ENCODE measurements at regions not wholly inside any gene's neighbourhood (a gene's known extent, or its start where the extent isn't known, plus 50 kb on each side); places are given as distances from the start of the nearest gene placed in this dataset.
"Not testable (repeated sequence)": the region's sequence is repeated elsewhere in the genome, so short reads cannot be mapped to it uniquely, and the experiment has no call there.

DNA sequence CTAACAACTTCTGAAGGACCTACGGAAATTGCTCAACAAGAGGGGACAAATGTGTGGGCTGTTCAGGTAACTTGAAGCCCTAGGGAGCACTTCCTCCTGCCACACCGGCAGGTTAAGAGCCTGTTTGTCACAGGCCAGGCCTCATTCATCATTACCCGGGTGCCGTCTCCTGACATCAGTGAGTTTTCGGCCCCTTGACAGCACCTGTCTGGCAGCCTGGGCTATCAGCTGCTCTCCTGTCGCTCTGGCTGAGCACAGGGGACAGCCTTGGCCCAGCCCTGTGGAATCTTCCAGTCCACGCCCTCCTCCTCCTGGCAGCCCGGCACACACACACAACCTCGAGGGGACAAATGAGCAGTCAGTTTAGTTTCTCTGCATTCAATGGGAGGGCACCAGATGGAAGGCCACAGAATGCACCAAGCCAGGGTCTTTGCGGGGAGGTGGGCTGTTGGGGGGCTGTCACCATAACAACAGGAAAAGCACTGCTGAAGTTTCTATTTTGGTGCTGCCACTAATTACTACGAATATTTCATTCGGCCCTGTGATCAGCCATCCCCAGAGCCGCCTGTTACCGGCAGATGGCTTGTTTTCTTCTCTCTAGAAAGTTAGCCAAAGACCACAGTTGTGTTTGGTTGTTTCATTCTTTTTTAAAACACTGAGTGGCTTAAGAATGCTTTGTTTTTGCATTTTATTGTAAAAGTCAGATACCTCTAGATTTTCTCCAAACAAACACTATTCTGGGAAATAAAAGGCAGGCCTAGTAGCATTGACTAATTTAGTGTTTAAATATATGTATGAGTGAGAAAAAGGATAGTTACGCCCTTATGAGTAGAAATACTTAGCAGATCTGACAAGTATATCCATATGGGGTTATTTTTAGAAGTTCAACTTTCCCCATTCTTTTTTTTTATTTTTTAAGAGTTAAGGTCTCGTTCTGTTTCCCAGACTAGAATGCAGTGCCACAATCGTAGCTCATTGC lies 189.9 kb upstream of the NDUFV2 start:
- FAIRE-seq (no peak), DNase-seq (ENCODE audit: insufficient read length, low spot score) (peak; percentile 23)

- DNase-seq (ENCODE audit: insufficient read length, low spot score); FAIRE-seq: not testable (repeated sequence)
Measured at GRCh38 chr18:8913606-8914403, 188.7 kb upstream of the NDUFV2 start.

GRCh38 chr18:8914404-8915264 lies 187.9 kb upstream of the NDUFV2 start:
- not testable (repeated sequence) for FAIRE-seq; DNase-seq (ENCODE audit: insufficient read length, low spot score)

DNA sequence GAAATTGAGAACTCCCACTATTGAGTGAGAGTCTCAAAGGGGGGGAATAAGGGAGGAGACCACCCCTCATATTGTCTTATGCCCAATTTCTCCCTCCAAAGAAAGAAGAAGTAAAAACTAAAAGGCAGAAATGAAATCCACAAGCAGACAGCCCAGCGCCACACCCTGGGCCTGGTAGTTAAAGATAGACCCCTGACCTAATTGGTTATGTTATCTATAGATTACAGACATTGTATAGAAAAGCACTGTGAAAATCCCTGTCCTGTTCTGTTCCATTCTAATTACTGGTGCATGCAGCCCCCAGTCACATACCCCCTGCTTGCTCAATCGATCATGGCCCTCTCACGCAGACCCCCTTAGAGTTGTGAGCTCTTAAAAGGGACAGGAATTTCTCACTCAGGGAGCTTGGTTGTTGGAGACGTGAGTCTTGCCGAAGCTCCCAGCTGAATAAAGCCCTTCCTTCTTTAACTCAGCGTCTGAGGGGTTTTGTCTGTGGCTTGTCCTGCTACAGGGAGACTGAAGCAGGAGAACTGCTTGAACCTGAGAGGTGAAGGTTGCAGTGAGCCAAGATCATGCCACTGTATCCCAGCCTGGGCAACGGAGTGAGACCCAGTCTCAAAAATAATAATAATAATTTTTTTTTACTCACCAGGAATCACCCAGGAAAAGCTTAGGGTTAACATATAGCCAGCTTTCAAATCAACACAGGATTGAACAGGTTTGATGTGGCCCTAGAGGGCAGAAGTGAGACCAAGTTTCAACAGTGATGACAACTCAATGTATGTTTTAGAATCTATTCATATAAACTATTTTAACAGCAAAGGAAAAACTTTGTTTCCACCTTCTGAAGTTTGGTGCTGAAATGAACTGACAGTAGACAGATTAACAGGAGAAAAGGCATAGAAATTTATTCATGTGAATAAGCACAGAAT lies 181.4 kb upstream of the NDUFV2 start:
- not testable (repeated sequence) for FAIRE-seq

GRCh38 chr18:8926464-8926863 lies 176.0 kb upstream of the NDUFV2 start:
- DNase-seq (ENCODE audit: insufficient read length, low spot score) (no peak), FAIRE-seq (no peak)

More for the DNA sequence above, 181.4 kb upstream of the NDUFV2 start:
- DNase-seq (ENCODE audit: insufficient read length, low spot score): not testable (repeated sequence)

DNA sequence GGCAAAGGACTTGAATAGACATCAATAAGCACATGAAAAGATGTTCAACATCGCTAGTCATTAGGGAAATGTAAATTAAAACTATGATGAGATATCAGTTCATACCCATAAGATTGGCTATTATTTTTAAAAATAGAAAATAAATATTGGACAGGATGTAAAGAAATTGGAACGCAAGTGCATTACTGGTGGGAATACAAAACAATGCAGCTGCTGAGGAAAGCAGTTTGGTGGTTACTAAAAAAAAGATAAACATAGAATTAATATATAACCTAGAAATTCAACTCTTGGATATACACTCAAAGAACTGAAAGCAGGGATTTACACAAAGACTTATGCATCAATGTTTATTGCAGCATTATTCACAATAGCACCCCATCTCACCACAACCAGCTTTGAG lies 174.5 kb upstream of the NDUFV2 start:
- no peak for DNase-seq (ENCODE audit: insufficient read length, low spot score)
- no peak for FAIRE-seq

DNA sequence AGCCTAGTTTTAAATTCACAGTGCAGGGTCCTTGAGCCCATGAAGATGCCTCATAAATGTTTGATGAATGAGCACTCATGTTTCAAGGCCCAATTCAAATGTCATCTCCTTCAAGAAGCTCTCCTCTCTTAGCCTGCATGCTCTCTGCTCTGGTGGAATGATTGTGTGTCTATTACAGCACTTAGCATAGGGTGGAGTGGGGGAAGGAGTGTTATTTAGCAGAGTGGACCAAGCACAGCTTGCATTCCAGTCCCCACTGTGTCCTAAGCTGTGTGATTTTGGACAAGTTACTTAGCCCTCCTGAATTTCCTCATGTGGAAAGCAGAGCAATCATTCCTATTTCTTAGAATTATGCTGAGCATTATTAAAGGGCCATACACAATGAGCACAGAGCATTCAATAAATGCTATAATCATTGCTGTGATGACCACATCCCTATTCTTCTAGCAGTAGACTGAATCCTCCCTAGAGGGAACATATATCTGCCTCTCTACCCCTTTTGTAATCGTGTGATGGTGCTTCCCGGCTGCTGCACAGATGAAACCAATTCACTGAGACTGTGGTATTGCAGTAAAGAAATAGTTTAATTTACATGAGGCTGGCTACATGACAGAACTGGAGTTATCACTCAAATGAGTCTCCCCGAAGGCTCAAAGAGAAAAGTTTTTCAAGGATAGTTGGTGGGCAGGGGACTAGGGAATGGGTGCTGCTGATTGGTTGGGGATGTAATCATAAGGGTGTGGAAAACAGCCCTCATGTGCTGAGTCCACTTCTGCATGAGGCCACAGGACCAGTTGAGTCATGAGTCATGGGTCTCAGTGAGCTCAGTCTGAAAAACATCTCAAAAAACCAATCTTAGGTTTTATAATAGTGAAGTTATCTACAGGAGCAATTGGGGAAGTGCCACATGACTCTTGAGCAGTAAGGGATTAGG lies 173.4 kb upstream of the NDUFV2 start:
- FAIRE-seq (no peak), DNase-seq (ENCODE audit: insufficient read length, low spot score) (no peak)

- FAIRE-seq (no peak), DNase-seq (ENCODE audit: insufficient read length, low spot score) (no peak)
Measured at GRCh38 chr18:8930990-8931616, 171.4 kb upstream of the NDUFV2 start.

DNA sequence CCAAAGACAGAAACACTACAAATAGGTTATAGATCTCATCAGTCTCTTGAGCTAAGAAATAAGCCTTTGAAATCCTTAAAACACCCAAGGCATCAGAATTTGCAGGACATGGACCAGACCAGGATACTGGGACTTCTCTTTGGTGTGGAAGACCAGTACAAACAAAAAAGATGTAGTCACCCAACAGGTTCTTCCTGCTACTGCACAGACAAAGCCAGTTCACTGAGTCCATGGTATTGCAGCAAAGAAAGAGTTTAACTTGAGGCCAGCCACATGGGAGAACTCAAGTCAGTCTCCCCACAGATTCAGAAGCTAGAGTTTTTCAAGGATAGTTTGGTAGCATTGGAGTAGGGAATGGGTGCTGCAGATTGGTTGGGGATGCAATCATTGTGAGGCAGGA lies 169.6 kb upstream of the NDUFV2 start:
- DNase-seq (ENCODE audit: insufficient read length, low spot score) (no peak), FAIRE-seq (no peak)

DNA sequence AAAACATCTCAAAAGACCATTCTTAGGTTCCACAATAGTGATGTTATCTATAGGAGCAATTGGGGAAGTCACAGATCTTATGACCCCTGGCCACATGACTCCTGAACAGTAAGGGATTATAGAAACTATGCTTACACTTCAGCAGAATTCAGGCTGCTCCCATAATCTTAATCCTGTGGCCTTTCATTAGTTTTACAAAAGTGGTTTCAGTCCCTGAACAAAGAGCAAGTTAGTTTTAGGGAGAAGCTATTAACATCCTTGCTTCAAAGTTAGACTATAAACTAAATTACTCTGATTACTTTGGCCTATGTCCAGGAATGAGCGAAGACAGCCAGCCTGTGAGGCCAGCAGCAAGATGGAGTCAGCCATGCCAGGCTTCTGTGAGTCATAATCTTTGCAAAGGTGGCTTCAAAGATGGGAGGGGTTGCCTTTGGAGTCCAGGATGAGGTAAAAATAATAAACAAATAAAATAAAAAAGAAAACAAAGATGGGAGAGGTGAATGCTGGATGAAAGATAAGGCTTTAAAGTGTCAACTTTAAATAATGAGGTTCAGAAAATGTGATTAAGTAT lies 168.7 kb upstream of the NDUFV2 start:
- DNase-seq (ENCODE audit: insufficient read length, low spot score): no peak
- FAIRE-seq: no peak

- DNase-seq (ENCODE audit: insufficient read length, low spot score); FAIRE-seq: not testable (repeated sequence)
Measured at GRCh38 chr18:8935346-8935745, 167.2 kb upstream of the NDUFV2 start.

DNA sequence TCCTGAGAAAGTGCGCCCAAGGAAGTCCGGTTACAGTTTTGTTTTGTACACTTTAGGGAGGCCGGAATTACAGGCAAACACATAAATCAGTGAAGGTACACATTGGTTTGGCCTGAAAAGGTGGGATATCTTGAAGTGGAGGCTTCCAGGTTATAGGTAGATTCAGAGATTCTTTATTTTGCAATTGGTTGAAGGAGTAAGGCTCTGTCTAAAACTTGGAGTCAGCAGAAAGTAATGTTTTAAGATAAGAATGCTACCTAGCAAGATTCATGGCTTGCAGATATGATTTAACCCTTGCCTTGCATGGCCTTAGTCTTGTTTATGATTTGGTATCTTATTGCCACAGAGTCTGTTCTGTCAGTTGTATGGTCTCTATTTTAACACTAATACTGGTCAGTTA lies 165.9 kb upstream of the NDUFV2 start:
- DNase-seq (ENCODE audit: insufficient read length, low spot score) (no peak), FAIRE-seq (no peak)

- no peak for DNase-seq (ENCODE audit: insufficient read length, low spot score)
- no peak for FAIRE-seq
Measured at GRCh38 chr18:8937160-8938094, 165.1 kb upstream of the NDUFV2 start.

- DNase-seq (ENCODE audit: insufficient read length, low spot score): no peak
Measured at GRCh38 chr18:8938817-8939216, 163.7 kb upstream of the NDUFV2 start.

DNA sequence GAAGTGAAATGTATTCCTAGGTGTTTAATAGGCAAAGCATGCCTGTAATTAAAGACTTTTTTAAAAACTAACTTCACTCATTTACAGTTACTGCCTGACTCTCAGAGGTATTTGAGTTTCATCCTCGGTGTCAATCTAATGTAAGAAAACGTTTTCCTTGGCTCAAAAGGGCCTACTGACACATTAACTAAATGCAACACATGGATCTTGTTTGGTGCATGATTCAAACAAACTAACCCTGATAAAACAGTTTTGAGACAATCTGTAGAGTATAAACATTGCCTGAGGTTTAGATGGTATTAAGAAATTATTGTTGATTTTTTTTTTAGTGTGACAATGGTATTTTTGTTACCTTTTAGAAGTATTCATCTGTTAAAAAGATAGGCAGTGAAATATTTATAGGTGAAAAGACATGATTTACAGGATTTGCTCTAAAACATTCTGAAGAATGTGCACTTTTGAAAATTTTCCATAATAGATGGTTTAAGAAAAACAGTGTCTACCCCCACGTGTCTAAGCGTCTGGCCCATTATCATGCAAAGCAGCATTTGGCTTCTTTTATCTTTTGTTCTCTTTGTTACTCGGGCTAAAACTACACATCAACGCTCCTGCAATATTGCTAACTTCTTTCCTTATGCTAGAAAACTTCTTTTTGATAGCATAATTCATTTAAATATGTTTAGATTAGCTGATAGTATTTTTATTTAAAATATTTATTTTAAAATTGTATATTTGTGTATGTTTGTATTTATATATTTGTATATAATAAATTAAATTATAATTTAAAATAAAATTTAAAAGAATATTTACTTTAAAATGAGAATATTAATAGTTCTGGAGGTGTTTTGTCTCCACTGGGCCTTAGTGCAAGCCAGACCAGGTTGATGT lies 160.2 kb upstream of the NDUFV2 start:
- no peak for FAIRE-seq
- no peak for DNase-seq (ENCODE audit: insufficient read length, low spot score)

More at GRCh38 chr18:8938817-8939216, 163.7 kb upstream of the NDUFV2 start:
- FAIRE-seq: no peak
